Body of pancreas (tissue), 4 donors: ENCODE measurements at regions not wholly inside any gene's neighbourhood (a gene's known extent, or its start where the extent isn't known, plus 50 kb on each side); places are given as distances from the start of the nearest gene placed in this dataset.

Experiments
- ATAC-seq: fragments of 150-250 bp; one replicate; pipeline ENCODE4 v1.9.1; 2016
- DNase-seq, 4 donors: peaks; one replicate each; pipeline ENCODE4 v3.0.0-alpha.2; 2019
- H3K27ac ChIP-seq, 4 donors: fragments of 200-600 bp; sonication (generic); 1 replicate in 3 of 4; 2 replicates in 1 of 4; pipeline versions ENCODE4 v1.5.1 to v1.6.1; 2016 to 2019; ENCODE audit warnings: mild to moderate bottlenecking in 1 of 4, mixed read lengths in 1 of 4, moderate library complexity in 1 of 4
- H3K27me3 ChIP-seq, 2 donors: fragments of 200-600 bp; sonication (generic); one replicate each; pipeline ENCODE4 v1.6.0; 2016; ENCODE audit warnings: mild to moderate bottlenecking in 1 of 2
- H3K36me3 ChIP-seq, 2 donors: fragments of 200-600 bp; sonication (generic); replicated peaks in 1 of 2; 2 replicates each; pipeline ENCODE4 v1.5.1; 2016; ENCODE audit warnings: low read depth in 2 of 2; ENCODE audit not compliant: insufficient read depth in 1 of 2
- H3K4me1 ChIP-seq: fragments of 200-600 bp; sonication (generic); one replicate; pipeline ENCODE4 v1.6.0; 2016
- H3K4me3 ChIP-seq, 2 donors: fragments of 200-600 bp; sonication (generic); 1 replicate in 1 of 2; 2 replicates in 1 of 2; pipeline ENCODE4 v1.5.1; 2016 to 2019
- H3K9me3 ChIP-seq, 3 donors: fragments of 200-600 bp; sonication (generic); 1 replicate in 2 of 3; 2 replicates in 1 of 3; pipeline ENCODE4 v1.5.1; 2016
- CTCF ChIP-seq, 7 experiments: fragments of 450-650 bp in 4 of 7; fragments of 200-600 bp in 3 of 7; sonication (generic) in 3 of 7; IDR thresholded peaks; one replicate each; pipeline ENCODE4 v1.5.1; 2016 to 2019; ENCODE audit warnings: antibody characterized with exemption in 7 of 7
- POLR2A ChIP-seq, 3 donors: fragments of 450-650 bp; IDR thresholded peaks; one replicate each; pipeline ENCODE4 v1.6.1; 2016; ENCODE audit warnings: antibody characterized with exemption in 3 of 3, mild to moderate bottlenecking in 2 of 3
- WGBS, 2 donors: methylation state at CpG; one replicate each; pipeline ENCODE4 v1.1.5; 2017; 5-methylcytosine and 5-hydroxymethylcytosine counted together
- intact Hi-C: fragments of 100-400 bp; cut with DNase I; formaldehyde crosslinking; loops from one replicate; pipeline ENCODE4 v1.15.1; 2023

- 92 to 100% methylated on average over 1 to 3 of the region's 3 CpGs for WGBS, 2 donors
- ATAC-seq, result no peak
Measured at GRCh38 chrX:117325706-117326105, 790.9 kb downstream of the KLHL13 start.

DNA sequence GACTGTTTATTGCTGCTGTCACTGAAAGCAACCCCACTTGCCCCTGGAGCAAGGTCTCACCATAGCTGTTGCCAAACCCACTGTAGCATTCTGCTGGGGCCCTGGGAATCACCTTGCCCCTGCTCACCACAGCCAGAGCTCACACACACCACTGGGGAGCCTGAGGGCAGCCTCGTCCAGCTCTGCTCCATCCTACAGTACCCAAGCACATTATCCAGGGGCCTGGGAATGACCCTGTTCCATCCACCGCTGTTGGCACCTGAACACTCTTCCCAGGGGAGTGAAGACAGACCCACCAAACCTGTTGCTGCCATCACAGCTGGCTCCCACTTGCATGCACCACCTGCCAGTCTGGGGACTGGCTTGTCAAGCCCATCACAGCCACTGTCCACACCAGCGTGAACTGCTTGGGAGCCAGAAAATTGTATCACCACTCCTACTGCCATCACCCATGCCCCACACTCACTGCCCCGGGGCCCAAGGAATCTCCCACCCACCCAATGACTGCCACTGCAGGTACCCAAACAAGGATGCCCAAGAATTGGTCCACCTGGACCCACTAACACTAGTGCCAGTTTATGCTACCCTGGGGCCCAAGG, 811.3 kb downstream of the KLHL13 start:
- DNase-seq, result no peak
- no peak overlapping the region for H3K4me3 ChIP-seq
- ATAC-seq, result no peak
- no peaks in the 10 kb centered on the region for H3K36me3 ChIP-seq
- no CpG with 5 or more reads among the region's 4 CpGs for WGBS, 2 donors
- no peaks in the 10 kb centered on the region for H3K27me3 ChIP-seq
- no peak overlapping the region for H3K27ac ChIP-seq
- intact Hi-C loops, result no loop called here
- TF ChIP-seq POLR2A (IDR thresholded peaks at IDR 0.05), result no peak
- TF ChIP-seq CTCF (IDR thresholded peaks at IDR 0.05), result no peak
- H3K4me1 ChIP-seq, result no peaks in the 10 kb centered on the region
- no peaks in the 10 kb centered on the region for H3K9me3 ChIP-seq

More at GRCh38 chrX:117325706-117326105, 790.9 kb downstream of the KLHL13 start:
- TF ChIP-seq CTCF (IDR thresholded peaks at IDR 0.05) (no peak), POLR2A (IDR thresholded peaks at IDR 0.05) (no peak)
- intact Hi-C loops, result no loop called here
- no peak overlapping the region for H3K27ac ChIP-seq
- no peaks in the 10 kb centered on the region for H3K36me3 ChIP-seq
- H3K9me3 ChIP-seq, result no peaks in the 10 kb centered on the region
- no peaks in the 10 kb centered on the region for H3K4me1 ChIP-seq
- DNase-seq, result no peak
- H3K27me3 ChIP-seq, result no peaks in the 10 kb centered on the region
- H3K4me3 ChIP-seq, result no peak overlapping the region

DNA sequence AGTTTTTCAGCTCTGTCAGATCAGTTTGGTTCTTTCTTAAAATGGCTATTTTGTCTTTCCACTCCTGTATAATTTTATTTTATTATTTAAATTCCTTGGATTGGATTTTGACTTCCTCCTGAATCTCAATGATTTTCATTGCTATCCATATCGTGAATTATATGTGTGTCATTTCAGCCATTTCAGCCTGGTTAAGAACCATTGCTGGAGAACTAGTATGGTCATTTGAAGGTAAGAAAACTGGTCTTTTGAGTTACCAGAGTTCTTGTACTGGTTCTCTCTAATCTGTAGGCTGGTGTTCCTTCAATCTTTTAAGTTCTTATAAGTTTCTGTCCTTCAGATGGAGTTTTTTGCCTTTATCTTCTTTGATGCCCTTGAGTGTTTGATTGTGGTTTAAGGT, 815.5 kb downstream of the KLHL13 start:
- Histone ChIP-seq H3K9me3 (no peaks in the 10 kb centered on the region), H3K4me3 (no peak overlapping the region), H3K36me3 (no peaks in the 10 kb centered on the region), H3K4me1 (no peaks in the 10 kb centered on the region), H3K27ac (no peak overlapping the region), H3K27me3 (no peaks in the 10 kb centered on the region)
- ATAC-seq (no peak), DNase-seq (no peak)
- WGBS, 2 donors, result 83 to 91% methylated on average over 1 of the region's 1 CpG
- TF ChIP-seq POLR2A (IDR thresholded peaks at IDR 0.05) (no peak), CTCF (IDR thresholded peaks at IDR 0.05) (no peak)
- intact Hi-C loops, result no loop called here

DNA sequence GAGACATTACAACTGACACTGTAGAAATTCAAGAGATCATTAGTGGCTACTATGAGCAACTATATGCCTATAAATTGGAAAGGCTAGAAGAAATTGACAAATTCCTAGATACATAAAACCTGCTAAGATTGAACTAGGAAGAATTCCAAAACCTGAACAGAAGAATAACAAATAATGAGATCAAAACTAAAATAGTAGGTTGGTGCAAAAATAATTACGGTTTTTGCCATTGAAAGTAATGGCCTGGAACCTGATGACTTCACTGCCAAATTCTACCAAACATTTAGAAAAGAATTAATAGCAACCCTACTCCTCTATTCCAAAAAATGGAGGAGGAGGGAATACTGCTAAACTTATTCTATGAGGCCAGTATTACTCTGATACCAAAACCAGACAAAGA, 824.9 kb downstream of the KLHL13 start:
- Histone ChIP-seq H3K36me3 (no peaks in the 10 kb centered on the region), H3K4me3 (no peak overlapping the region), H3K9me3 (no peaks in the 10 kb centered on the region), H3K27me3 (no peaks in the 10 kb centered on the region), H3K4me1 (no peaks in the 10 kb centered on the region), H3K27ac (no peak overlapping the region)
- intact Hi-C loops, result no loop called here
- ATAC-seq (no peak), DNase-seq (no peak)
- WGBS, 2 donors, result 30 to 67% methylated on average over 1 of the region's 1 CpG
- TF ChIP-seq POLR2A (IDR thresholded peaks at IDR 0.05), result no peak
- no peak for TF ChIP-seq CTCF (IDR thresholded peaks at IDR 0.05)

DNA sequence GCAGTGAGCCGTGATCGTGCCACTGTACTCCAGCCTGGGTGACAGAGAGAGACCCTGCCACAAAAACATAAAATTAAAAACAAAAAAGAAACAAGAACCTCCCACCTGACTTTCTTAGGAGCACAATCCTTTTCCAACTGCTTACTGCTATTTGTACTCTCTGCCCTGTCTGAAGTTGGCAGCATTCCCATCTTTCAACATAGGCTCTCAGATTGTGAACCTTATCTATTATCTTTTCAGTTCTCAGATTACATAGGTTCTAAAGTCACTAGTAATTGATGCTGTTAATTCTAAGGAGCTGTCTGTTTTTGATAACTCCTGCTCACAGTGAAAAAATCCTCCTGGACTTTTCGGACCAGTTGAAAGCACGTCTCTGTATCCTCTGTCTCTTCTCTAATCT, 812.2 kb upstream of the CT83 start:
- intact Hi-C loops, result no loop called here
- Histone ChIP-seq H3K4me3 (no peak overlapping the region), H3K9me3 (no peaks in the 10 kb centered on the region), H3K27ac (no peak overlapping the region), H3K36me3 (no peaks in the 10 kb centered on the region), H3K27me3 (no peaks in the 10 kb centered on the region), H3K4me1 (no peaks in the 10 kb centered on the region)
- 62 to 75% methylated on average over 3 of the region's 4 CpGs for WGBS, 2 donors
- DNase-seq (no peak), ATAC-seq (no peak)
- no peak for TF ChIP-seq CTCF (IDR thresholded peaks at IDR 0.05)
- TF ChIP-seq POLR2A (IDR thresholded peaks at IDR 0.05), result no peak
